Stimulated activated CD4-positive, alpha-beta T cell treated with anti-CD3 and anti-CD28 coated beads, Interleukin-2, amount 100 ng/mL, for 4 hours (primary cell): ENCODE measurements at regions not wholly inside any gene's neighbourhood (a gene's known extent, or its start where the extent isn't known, plus 50 kb on each side); places are given as distances from the start of the nearest gene placed in this dataset.

Experiments used
- DNase-seq: peaks from one replicate; pipeline ENCODE4 v3.0.0-alpha.2; 2020; ENCODE audit warnings: low read depth

- no peak for DNase-seq
These were observed 113.9 kb downstream of the RCN1 start for GRCh38 chr11:32204751-32205150.

GRCh38 chr11:32210556-32210955, 119.7 kb downstream of the RCN1 start:
- DNase-seq, result no peak

- DNase-seq, result no peak
These were observed 122.3 kb downstream of the RCN1 start for GRCh38 chr11:32213223-32213622.

GRCh38 chr11:32215157-32215556, 124.3 kb downstream of the RCN1 start:
- no peak for DNase-seq

GRCh38 chr11:32216749-32217148, 125.9 kb downstream of the RCN1 start:
- DNase-seq, result no peak

GRCh38 chr11:32219320-32219719, 128.4 kb downstream of the RCN1 start:
- DNase-seq, result no peak

- DNase-seq, result no peak
These were observed 130.7 kb downstream of the RCN1 start for GRCh38 chr11:32221476-32222032.

- no peak for DNase-seq
These were observed 133.7 kb downstream of the RCN1 start for GRCh38 chr11:32224580-32224979.

- no peak for DNase-seq
These were observed 134.9 kb downstream of the RCN1 start for GRCh38 chr11:32225571-32226285.

GRCh38 chr11:32226480-32226879, 135.6 kb downstream of the RCN1 start:
- no peak for DNase-seq

- no peak for DNase-seq
These were observed 138.8 kb downstream of the RCN1 start for GRCh38 chr11:32229576-32230240.

GRCh38 chr11:32231909-32232493, 141.1 kb downstream of the RCN1 start:
- no peak for DNase-seq

GRCh38 chr11:32232516-32232915, 141.6 kb downstream of the RCN1 start:
- DNase-seq, result no peak

- DNase-seq, result no peak
These were observed 142.4 kb downstream of the RCN1 start for GRCh38 chr11:32233276-32233675.

GRCh38 chr11:32233928-32234327, 143.1 kb downstream of the RCN1 start:
- no peak for DNase-seq

GRCh38 chr11:32244453-32244852, 153.6 kb downstream of the RCN1 start:
- no peak for DNase-seq

- DNase-seq, result no peak
These were observed 162.8 kb downstream of the RCN1 start for GRCh38 chr11:32253706-32254105.

- no peak for DNase-seq
These were observed 165.0 kb downstream of the RCN1 start for GRCh38 chr11:32255841-32256240.

GRCh38 chr11:32256466-32256865, 165.6 kb downstream of the RCN1 start:
- no peak for DNase-seq

GRCh38 chr11:32259641-32260081, 168.8 kb downstream of the RCN1 start:
- DNase-seq, result no peak

GRCh38 chr11:32262367-32262766, 171.5 kb downstream of the RCN1 start:
- no peak for DNase-seq

- DNase-seq, result no peak
These were observed 169.4 kb downstream of the WT1 start for GRCh38 chr11:32265911-32266310.

- no peak for DNase-seq
These were observed 168.7 kb downstream of the WT1 start for GRCh38 chr11:32266601-32267000.
